ENCODE measurements at regions not wholly inside any gene's neighbourhood (a gene's known extent, or its start where the extent isn't known, plus 50 kb on each side); places are given as distances from the start of the nearest gene placed in this dataset.
"Not testable (repeated sequence)": the region's sequence is repeated elsewhere in the genome, so short reads cannot be mapped to it uniquely, and the experiment has no call there.

DNA sequence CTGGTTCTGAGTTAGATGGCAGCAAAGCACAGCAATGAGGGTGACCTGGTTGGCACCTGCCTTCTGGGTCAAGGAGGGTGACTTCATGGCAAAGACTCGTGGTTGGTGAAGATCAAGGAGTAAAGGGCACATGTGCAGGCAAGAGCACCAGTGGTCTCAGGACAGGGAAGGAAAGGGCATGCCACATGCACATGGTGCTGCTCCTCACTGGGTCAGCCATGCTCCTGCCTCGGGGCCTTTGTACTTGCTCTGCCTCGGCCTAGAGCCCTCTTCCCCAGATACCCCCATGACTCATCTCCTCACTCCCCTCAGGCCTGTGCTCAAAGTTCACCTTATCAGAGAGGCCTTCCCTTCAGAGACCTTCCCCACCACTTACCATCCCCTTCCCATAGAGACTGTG is 106.7 kb upstream of the KDM7A start:
- no peak for DNase-seq

DNA sequence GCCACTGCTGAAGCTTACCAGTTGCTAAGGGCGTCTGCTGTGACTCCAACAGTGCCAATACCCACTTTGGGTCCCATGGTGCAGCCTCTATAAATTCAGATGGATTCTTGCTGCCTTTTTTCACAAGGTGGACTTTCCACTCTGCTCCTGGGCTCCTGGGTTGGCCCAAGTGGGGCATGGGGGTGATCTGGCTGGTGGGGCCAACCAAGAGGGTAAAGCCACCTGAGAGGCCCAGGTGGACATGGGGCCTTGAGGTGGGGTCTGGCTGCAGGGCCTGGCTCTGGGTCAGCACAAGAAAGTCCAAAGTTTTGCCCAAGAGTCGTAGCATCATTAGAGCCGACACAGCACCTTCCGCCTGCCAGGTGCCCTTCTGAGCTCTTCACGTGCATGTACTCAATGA is 105.2 kb upstream of the KDM7A start:
- no peak for DNase-seq

DNA sequence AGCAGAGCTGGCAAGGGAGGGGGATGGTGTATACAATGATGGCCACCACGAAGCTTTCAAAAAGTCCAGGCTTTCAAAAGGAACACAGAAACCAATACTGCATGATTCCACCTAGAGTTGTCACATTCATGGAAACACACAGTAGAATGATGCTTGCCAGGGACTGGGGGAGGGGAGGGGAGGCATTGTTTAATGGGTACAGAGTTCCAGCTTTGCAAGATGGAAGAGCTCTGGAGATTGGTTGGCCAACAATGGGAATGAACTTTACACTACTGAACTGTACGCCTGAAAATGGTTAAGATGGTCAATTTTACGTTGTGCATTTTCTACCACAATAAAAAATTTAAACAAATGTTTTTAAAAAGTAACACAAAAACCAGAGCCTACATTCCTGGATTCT is 104.5 kb upstream of the KDM7A start:
- no peak for DNase-seq

DNA sequence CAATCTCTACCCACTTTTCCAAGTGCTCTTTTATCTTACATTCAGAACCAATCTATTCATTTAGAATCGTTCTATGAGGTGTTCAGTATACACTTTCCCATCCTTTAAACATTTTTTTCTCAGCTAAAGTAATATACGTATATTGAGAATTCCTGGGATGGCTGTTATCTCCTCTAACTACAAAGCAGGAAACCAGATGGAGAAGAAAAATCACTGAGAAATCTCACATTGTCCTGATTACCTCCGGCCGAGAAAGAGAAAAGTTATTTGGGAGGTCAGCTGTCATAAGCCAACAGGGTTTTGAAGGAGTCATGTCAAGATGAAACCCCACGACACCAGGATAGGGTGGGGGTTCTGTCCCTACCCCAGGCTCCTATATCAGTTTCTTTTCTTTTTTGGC is 99.2 kb upstream of the KDM7A start:
- no peak for DNase-seq

DNA sequence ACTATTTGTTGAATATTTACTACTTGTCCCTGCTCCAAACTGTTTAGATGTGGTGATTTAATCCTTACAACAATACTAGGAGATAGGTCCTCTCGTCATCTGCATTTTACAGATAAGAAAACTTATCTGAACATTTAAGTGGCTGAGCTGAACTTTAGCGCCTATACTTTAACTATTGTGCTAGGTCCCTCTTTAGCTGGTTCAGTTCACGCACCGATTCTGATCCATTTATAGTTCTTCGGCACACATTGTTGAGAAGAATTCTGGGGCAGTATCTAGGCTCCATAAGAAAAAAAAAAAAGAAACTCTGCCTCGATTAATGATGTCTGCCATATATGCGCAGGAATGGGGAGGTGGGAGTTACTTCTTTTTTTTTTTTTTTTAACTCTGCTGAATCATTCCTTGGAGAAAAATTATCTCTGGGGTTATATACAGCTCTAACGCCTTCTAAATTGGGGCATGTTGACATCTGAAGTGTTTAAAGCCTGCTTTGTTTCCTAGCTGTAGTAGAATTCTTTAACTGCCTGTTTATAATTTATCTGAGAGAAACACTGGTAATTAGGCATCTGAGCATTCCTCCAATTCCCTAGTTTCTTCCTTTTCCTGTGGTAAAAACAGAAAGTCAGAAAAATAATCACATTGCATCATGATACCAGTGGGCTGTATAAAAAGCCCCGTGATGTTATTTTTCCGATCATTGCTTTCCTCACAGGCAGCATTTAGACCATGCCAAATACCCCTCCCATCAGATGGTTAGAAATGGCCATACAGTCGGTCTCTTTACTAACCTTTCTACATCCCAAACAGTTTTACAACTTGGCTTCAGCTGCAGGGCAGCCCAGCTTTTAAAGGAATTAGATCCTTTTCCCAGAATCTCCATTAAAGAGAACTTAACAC is 98.5 kb upstream of the KDM7A start:
- no peak for DNase-seq

DNA sequence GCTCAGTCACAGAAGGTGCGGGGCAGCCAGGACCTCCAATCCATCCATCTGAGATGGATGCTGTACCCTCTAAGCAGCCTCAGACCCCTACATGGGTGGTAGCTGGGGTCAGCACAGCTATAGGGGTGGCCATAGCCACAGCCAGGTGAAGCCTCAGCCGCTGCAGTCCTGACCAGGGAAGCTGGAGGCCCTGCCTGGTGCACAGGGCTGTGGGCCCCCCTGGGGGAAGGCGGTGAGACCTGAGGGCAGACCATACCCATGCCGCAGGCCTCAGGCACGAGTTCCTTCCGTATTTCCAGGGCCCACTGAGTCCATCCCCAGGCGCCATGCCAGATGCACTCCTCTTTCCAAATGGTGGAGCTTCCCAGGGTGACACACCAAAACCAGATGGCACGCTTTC is 96.6 kb upstream of the KDM7A start:
- DNase-seq = no peak

DNA sequence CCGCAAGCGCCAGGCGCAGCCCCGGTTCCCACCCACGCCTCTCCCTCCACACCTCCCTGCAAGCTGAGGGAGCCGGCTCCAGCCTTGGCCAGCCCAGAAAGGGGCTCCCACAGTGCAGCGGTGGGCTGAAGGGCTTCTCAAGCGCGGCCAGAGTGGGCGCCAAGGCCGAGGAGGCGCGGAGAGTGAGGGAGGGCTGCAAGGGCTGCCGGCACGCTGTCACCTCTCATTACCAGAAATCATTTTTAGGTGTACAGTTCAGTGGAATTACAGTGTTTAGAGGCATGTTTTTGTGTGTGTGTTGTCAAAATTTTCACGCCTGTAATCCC is 94.8 kb upstream of the KDM7A start:
- not testable (repeated sequence) for DNase-seq

DNA sequence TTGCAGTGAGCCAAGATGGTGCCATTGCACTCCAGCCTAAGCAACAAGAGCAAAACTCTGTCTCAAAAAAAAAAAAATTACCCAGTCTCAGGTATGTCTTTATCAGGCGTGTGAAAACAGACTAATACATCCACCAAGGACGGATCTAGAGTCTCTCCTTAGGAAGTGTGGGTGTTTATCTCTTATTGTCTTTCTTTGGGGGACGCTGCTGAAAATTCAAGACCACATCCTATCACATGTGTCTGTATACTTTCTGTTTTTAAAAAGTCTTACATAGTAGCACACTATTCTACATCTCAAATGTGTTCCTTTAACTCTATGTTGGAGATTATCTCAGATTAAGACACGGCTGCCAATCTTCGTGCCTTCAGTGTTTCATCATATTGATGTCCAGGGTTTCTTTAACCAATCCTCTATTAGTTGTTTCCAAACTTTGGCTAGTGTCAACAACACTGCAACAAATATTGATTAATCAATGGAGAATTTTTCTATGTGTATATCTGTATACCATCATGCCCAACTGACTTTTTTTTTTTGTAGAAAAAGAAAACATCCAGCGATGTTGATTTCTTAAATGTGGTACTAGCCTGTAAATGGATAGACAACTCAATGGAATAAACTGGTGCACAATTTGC is 92.3 kb upstream of the KDM7A start:
- no peak for DNase-seq

DNA sequence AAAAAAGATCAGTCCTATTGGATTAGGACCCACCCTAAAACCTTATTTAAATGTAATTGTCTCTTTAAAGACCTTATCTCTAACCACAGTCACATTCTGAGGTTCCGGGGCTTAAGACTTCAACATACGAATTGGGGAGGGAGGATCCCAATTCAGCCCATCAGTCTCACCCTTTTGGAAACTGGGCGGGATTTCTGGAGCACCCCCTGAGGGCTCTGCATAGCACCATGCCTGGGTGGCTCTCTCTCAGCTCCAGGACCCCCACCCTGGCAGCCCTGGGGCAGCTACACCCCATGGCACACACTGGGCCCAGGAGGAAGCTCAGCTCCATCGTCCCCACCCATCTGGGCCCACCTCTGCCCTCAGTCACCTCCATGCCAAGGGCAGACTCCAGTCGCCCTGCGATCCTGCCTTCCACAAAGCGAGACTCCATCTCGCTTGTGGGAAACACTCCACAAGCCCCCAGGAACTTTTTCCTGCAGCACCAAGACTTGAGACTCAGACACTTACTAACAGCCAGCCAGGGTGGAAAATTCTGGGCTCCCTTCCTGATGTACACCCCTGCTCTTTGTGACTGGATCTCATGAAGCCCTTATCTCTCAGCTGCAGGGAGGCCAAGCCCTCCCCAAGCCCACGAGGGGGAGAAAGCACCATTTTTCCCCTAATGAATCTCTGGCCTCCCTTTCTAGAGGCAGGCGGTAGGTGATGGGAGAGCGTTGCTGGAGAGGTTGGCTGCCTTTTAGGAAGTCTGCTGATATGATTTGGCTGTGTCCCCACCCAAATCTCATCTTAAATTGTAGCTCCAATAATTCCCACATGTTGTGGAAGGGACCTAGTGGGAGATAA is 90.8 kb upstream of the KDM7A start:
- no peak for DNase-seq

DNA sequence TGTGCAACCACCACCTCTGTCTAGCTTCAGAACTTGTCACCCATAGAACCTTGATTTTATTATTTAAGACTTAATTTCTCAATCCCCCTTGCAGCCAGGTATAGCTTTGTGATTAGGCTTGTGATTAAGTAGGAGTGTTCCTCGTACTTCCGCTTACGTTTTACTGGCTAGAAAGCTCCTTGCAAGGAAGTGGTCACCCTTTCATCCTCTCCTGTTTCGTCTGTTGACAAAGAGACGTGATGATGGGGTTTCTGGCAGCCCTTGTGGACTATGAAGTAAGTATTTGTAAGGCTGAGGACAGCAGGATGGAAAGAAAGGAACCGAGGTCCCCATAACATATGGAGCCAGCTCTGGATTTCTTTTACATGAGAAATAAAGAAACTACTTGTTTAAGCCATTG is 86.5 kb upstream of the KDM7A start:
- DNase-seq = no peak

DNA sequence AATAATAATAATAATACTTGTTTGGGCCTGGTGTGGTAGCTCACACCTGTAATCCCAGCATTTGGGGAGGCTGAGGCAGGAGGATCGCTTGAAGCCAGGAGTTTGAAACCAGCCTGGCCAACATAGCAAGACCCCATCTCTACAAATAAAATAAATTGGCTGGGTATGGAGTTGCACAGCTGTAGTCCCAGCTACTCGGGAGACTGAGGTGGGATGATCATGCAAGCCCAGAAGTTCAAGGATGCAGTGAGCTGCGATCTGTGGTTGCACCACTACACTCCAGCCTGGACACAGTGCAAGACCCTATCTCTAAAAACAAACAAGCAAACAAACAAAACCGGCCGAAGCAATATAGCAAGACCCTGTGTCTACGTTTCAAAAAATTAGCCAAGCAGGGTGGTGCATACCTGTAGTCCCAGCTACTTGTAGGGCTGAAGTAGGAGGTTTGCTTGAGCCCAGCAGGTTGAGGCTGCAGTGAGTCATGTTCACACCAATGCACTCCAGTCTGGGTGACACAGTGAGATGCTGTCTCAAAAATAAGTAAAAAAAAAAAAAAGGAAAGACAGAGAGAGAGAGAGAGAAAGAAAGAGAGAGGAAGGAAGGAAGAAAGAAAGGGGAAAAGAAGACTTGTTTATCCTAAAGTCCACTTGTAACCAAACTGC is 85.6 kb upstream of the KDM7A start:
- no peak for DNase-seq

DNA sequence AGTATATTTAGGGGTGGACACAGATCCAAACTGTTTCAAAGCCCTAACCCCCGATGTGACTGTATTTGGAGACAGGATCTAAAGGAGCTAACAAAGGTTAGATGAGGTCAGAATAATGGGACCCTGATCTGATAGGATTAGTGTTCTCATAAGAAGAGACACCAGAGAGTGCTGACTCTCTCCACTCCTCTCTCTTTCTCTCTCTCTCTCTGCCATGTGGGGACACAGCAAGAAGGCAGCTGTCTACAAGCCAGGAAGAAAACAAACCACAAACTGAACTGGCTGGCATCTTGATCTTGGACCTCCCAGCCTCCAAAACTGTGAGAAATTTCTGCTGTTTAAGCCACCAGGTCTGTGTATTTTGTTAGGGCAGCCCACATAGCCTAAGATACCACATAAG is 84.7 kb upstream of the KDM7A start:
- no peak for DNase-seq

DNA sequence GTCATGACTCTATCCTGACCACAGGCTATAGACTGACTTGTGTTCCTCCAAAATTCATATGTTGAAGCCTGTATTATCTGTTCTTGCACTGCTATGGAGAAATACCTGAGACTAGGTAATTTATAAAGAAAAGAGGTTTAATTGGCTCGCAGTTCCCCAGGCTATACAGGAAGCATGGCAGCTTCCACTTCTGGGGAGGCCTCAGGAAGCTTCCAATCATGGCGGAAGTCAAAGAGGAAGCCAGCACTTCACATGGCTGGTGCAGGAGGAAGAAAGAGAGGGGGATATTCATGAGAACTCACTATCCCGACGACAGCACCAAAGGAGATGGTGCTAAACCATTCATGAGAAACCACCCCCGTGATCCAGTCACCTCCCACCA is 84.3 kb upstream of the KDM7A start:
- no peak for DNase-seq

DNA sequence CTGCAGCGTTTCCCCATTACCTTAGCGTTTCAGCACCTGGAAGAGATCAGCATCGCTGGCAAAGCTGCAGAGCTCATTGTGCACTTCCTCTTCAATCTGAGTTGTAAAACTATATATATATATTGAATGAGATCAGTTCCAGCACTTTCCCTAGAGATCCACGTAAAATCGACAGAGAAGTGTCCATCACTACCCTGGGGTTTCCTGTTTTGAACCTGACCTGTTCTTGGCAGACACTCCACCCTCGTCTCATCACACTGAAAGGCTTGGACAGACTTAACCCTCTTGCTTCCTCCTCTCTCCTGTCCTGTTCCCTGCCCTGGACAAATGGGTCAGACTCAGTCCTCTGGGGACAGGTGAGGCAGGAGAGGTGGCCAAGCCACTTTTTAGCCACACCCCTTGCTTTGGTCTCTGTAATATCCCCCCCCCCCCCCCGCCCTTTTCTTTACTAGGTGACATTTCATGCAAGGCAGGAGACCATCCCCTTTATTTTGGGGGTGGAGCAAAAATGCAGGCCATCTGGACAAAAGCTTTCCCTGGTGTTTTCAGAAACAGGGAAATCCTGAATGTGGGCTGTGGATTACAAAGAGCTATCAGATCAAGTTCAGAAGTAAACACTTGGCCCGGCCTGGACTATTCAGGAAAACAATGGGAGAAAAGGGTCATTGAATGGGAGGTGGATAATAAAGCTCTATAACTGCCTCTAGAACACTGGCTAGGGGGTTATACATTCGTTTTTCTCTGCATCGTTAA is 83.7 kb upstream of the KDM7A start:
- DNase-seq = no peak

DNA sequence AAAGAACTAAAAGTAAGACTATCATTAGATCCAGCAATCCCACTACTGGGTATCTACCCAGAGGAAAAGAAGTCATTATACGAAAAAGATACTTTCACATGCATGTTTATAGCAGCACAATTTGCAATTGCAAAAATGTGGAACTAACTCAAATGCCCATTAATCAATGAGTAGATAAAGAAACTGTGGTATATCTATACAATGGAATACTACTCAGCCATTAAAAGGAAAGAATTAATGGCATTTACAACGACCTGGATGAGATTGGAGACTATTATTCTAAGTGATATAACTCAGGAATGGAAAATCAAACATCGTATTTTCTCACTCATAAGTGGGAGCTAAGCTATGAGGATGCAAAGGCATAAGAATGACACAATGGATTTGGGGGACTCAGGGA is 80.5 kb upstream of the KDM7A start:
- DNase-seq = not testable (repeated sequence)

DNA sequence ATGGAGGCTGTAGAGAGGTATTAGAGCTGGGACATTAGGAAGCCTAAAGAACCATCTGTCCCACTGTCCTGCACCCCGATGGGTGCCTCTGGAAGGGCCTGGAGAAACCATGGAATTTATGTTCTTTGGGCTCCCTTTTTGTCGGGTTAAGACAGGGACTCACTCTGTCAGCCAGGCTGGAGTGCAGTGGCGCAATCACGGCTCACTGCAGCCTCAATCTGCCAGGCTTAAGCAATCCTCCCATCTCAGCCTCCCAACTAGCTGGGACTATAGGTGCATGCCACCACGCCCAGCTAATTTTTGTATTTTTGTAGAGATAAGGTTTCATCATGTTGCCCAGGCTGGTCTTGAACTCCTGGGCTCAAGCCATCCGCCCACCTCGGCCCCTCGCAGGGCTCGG is 78.2 kb upstream of the KDM7A start:
- DNase-seq = not testable (repeated sequence)

DNA sequence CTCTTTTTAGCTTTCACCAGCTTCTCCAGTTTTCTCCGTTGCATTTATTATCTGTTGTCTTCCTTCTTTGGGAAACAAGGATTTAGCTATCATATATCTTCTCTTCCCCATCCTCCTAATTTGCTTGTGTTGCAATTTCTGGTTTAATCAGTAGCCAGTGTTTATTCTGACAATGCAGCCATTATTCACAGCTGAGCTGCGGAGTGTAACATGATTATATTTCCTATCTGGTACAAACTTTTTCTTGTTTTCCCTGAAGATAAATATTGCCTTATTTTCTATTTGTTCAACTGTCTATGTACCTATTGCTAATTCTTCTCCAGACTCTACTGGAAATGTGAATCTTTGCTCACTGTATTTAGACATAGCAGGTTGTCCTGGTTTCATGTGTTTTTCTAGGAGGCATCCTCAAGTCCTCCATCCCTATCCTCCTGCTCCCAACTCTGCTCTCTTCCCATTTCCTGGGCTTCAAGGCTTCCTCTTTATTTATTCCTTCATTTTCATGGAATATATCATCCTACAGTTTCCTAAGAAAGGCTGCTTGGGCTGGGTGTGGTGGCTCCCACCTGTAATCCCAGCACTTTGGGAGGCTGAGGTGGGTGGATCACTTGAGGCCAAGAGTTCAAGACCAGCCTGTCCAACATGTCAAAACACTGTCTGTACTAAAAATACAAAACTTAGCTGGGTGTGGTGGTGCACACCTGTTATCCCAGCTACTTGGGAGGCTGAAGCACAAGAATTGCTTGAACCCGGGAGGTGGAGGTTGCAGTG is 72.4 kb upstream of the KDM7A start:
- no peak for DNase-seq

DNA sequence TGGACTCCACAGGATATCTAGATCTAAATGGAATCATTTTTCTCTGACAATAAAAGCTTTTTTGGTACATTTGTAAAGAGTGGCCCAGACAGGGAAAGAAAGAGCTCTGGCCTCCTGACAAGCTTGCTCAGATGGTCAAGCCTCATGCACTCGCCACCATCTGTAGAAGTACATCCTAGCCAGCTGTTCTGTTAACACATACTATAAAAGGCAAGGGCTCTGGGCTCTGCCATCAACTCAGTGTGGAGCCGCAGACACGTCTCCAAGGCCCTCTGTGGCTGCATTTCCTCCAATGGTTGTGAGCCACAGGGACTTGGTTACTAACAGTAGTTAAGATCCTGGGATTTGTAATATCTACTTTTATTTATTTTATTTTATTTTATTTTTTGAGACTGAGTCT is 70.8 kb upstream of the KDM7A start:
- DNase-seq = no peak

DNA sequence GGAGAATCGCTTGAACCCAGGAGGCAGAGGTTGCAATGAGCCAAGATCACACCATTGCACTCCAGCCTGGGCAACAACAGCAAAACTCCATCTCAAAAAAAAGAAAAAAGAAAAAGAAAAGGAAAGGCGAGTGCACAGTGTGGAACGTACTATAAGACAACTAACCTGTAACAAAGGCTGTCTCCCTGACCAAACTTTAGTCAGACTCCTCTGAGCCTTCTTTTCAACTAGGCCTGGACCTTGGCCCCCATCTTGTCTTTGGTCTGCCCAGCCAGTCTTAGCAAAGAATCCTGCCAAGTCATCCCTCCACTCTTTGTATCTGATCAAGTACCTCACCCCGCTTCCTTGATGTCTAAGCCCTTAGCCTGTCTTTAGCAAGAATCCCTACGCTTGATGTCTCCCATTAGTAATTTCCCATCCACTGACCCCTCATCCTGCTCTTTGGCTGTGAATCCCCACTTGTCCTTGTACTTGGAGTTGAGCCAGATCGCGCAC is 68.9 kb upstream of the KDM7A start:
- DNase-seq = no peak

DNA sequence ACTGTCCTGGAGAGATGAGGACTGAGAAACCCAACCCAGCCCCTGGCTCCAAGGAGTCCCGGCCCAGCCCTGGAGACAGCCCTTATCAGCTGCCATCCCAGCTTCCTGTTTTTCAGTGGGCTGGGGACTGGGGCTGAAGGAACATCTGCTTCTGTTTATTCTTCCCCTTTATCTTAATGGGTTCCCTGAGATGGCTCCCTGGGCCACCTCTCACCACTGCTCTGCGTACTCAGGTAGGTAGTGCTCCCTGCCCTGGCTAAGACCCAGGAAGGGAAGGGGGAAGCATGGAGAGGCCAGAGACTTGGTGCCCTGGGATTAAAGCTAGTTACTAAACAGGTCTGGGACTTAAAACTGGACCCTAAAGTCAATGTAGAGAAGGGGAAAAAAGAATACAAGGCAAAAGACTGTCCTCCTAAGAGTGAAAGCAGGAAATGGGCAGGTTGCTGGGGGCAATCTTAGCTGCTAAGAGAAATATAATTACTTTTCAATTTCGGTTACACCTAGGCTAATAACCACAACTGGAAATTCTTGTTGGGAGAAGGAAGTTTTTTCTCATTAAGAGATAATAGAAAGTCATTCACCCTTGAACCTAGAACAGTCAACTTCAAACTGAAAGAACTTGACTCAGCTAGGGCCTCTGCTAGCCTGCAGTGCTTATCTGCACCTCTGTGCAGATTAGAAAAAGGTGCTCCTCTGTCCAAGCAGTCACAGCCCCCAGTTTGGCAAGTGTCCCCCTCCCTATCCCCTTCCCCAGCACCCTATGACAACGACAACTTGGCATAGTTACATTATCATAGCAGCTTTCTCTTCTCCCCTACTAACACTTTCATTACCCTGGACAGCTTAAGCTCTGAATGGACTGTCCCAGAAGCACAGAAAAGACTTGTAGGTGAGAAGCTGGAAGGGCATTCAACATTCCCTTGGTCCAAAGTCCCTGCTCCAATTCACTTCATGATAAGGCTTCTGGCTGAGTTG is 65.6 kb upstream of the KDM7A start:
- no peak for DNase-seq

DNA sequence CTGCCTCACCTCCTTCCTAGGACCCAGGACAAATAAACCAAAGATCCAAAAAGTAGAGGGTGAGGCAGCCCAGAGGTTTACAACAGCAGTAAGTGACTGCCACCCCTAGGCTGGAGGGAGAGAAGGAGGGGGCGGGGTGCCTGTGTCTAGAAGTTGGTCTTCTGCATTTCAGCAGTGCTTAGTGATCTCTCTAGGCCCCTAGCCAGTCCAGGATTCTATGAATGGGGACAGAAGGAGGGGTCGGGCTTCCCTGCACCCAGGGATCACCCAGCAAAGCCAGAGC is 62.8 kb upstream of the KDM7A start:
- no peak for DNase-seq

Measured in effector CD8-positive, alpha-beta T cell (primary cell).